Coronary artery (tissue), 2 donors: ENCODE measurements at regions not wholly inside any gene's neighbourhood (a gene's known extent, or its start where the extent isn't known, plus 50 kb on each side); places are given as distances from the start of the nearest gene placed in this dataset.

Source experiments
- DNase-seq: peaks from one replicate; pipeline ENCODE4 v3.0.0-alpha.2; 2017; ENCODE audit warnings: low spot score
- H3K27ac ChIP-seq, 2 donors: fragments of 200-600 bp; sonication (generic); one replicate each; pipeline ENCODE4 v1.5.1; 2016 to 2019
- H3K4me3 ChIP-seq: fragments of 200-600 bp; sonication (generic); 2 replicates; pipeline ENCODE4 v1.5.1; 2016; ENCODE audit warnings: mild to moderate bottlenecking, moderate library complexity
- TF ChIP-seq, protein P1 (sequence below): fragments of 200-600 bp; sonication (generic); IDR thresholded peaks from one replicate; pipeline ENCODE4 v1.5.1; 2019; ENCODE audit warnings: antibody characterized with exemption

DNA sequence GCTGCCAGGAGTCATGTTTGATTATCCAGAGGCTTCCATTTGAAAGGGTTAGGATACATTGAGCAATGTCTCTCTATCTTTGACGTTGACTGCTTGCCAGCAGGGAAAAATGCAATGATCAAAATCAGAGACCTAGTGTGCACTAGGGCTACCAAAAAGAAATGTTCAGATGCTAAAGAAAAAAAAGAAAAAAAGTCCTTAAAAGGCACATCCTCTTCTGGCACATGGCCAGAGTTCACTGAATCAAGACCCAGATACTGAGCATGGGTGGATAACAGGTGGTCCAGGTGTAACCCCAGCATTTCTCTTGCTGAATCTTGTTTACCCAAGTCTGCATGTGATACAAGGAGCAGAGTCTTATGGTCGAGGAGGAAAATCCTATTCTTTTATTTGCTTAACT, 899.3 kb downstream of the SORCS3 start:
- no peak overlapping the region for H3K27ac ChIP-seq
- TF ChIP-seq, protein P1, sequence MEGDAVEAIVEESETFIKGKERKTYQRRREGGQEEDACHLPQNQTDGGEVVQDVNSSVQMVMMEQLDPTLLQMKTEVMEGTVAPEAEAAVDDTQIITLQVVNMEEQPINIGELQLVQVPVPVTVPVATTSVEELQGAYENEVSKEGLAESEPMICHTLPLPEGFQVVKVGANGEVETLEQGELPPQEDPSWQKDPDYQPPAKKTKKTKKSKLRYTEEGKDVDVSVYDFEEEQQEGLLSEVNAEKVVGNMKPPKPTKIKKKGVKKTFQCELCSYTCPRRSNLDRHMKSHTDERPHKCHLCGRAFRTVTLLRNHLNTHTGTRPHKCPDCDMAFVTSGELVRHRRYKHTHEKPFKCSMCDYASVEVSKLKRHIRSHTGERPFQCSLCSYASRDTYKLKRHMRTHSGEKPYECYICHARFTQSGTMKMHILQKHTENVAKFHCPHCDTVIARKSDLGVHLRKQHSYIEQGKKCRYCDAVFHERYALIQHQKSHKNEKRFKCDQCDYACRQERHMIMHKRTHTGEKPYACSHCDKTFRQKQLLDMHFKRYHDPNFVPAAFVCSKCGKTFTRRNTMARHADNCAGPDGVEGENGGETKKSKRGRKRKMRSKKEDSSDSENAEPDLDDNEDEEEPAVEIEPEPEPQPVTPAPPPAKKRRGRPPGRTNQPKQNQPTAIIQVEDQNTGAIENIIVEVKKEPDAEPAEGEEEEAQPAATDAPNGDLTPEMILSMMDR = no peak
- H3K4me3 ChIP-seq = no peak overlapping the region
- no peak for DNase-seq

DNA sequence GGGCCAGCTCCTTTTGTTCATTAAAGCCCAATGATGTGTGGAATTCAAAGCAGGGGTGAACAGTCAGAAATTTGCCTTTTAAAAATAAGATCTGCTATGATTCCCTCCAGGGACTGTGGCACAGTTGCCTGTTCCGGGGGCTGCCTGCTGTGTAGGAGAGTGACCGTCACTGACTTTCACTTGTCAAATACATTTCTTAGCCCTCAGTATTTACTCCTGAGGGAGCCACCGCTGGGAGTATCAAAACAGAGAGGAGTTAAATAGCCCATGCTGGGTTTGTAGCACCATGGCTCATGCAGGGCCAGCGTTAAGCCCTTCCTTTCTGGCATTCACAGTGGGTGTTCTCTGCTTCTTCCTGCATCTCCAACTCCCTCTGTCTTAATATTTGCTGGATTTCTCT, 897.8 kb downstream of the SORCS3 start:
- H3K4me3 ChIP-seq = no peak overlapping the region
- H3K27ac ChIP-seq = no peak overlapping the region
- TF ChIP-seq, protein P1 = no peak
- no peak for DNase-seq

DNA sequence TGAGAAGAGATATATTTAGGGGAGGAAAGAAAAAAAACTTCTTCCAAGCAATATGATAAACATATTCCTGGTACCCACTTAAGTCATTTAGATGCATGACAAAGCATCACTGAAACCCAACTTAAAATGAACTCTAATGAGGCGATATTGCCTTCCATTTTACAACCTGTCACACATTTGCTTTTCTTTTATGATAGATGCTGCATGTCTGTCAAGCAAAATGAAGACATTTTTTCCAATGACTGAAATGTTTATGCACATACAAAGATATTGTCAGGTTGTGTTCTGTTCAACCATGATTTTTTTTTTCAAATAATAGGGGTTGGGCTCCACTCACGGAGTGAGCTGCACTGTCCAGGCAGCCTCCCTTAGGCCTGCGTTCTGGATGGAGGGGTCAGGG, 894.4 kb downstream of the SORCS3 start:
- no peak for DNase-seq
- TF ChIP-seq, protein P1 = no peak
- H3K4me3 ChIP-seq = no peak overlapping the region
- no peak overlapping the region for H3K27ac ChIP-seq

DNA sequence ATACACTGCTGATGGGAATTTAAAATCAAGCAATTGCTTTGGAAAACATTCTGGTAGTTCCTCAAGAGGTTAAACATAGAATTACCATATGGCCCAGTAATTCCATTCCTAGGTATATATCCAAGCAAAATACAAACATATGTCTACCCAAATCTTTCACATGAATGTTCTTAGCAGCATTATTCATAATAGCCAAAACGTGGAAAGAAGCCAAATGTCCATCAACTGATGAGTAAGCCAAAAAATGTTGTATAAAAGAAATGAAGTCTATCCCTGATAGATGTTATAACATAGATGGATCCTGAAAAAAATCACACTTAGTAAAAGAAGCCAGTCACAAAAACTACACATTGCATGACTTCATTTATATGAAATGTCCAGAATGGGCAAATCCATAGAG, 893.0 kb downstream of the SORCS3 start:
- Histone ChIP-seq H3K4me3 (no peak overlapping the region), H3K27ac (no peak overlapping the region)
- no peak for DNase-seq
- TF ChIP-seq, protein P1 = no peak

DNA sequence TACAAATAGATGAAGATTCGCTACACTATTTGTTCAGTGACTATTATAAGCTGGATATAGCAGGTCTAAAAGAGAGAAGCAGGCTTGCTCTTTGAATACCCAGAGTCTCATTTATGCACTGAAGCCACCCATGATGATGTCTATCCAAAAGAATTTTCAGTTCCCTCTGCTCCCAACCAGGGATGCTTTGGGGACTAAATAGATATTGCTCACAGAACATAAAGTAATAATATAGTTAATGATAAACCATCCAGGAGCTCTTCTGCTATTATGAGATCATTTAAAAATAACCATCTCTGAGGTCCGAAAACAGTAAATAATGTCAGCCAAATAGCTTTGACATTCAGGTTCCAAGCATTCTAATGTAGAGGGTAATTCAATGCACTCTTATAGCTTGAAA, 875.4 kb downstream of the SORCS3 start:
- Histone ChIP-seq H3K4me3 (no peak overlapping the region), H3K27ac (no peak overlapping the region)
- TF ChIP-seq, protein P1 = no peak
- no peak for DNase-seq

DNA sequence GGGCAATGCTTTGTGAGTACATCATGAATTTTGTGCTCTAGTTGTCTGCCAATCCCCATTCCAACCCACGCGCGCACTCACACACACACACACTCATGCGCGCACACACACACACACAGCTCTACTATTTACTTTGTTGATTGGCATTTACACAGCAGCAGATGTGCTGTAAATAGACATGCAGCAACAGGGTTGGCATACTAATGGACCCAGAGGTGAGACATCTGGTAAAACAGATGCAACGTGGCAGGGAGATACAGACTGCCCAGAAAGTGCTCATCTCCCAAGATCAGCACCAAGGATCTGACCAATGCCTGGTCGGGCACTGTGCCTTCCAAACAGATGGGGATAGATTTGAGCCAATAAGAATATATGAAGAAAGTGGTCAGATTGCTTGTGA, 873.0 kb downstream of the SORCS3 start:
- Histone ChIP-seq H3K4me3 (no peak overlapping the region), H3K27ac (no peak overlapping the region)
- DNase-seq = no peak
- TF ChIP-seq, protein P1 = no peak

DNA sequence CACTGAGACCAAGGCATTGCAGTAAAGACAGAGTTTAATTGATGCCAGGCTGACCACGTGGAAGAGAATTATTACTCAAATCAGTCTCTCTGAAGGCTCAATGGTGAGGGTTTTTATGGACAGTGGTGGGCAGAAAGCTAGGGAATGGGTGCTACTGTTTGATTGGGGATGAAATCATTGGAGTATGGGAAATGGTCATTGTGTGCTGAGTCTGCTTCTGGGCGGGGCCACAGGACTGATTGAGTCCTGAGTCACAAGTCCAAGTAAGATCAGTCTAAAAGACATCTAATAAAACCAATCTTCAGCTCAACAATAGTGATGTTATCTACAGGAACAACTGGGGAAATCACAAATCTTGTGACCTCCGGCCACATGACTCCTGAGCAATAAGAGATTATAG, 868.4 kb downstream of the SORCS3 start:
- no peak for DNase-seq
- TF ChIP-seq, protein P1 = no peak
- no peak overlapping the region for H3K27ac ChIP-seq

More for the DNA sequence above, 868.4 kb downstream of the SORCS3 start:
- no peak overlapping the region for H3K4me3 ChIP-seq
